ENCODE measurements at regions not wholly inside any gene's neighbourhood (a gene's known extent, or its start where the extent isn't known, plus 50 kb on each side); places are given as distances from the start of the nearest gene placed in this dataset.

- H4K20me1 ChIP-seq (ENCODE audit: insufficient read depth), result no peaks in the 10 kb centered on the region
- peaks cover 43% of the 10 kb centered on the region for H3K4me1 ChIP-seq (ENCODE audit: insufficient read depth)
- H3K9me3 ChIP-seq (ENCODE audit: low read depth), result no peaks in the 10 kb centered on the region
- peak overlapping the region; percentile 47 for H3K4me2 ChIP-seq (ENCODE audit: unreplicated experiment)
- no peaks in the 10 kb centered on the region for H3K36me3 ChIP-seq (ENCODE audit: low read depth)
- H3K27me3 ChIP-seq (replicated peaks; ENCODE audit: insufficient read depth), result no peaks in the 10 kb centered on the region
- H3K79me2 ChIP-seq (ENCODE audit: insufficient read depth), result no peaks in the 10 kb centered on the region
- H3K9ac ChIP-seq, result no peak overlapping the region
- peaks cover 39% of the 10 kb centered on the region; the same call in 1 of the 2 replicates for H3F3A ChIP-seq (ENCODE audit: insufficient read depth)
- DNase-seq, result peak; percentile 91
- H2AFZ ChIP-seq, result no peak overlapping the region; the same call in 1 of the 2 replicates
- in situ Hi-C loops (cut with MboI), result no loop called here
- H3K27ac ChIP-seq, result peak overlapping the region; percentile 53
- no peak overlapping the region for H3K4me3 ChIP-seq
- TF ChIP-seq EZH2phosphoT487 (IDR thresholded peaks at IDR 0.05; ENCODE audit: insufficient read depth, low read depth) (no peak), EZH2 (IDR thresholded peaks at IDR 0.05; ENCODE audit: insufficient read depth, poor library complexity, severe bottlenecking) (no peak)
- H3K9me2 ChIP-seq (ENCODE audit: insufficient read depth), result no peaks in the 10 kb centered on the region
- 14 to 17% methylated on average over 3 of the region's 3 CpGs for WGBS, 2 experiments (ENCODE audit: low coverage in 1 of 2, low lambda C conversion rate in 2 of 2, missing lambda C conversion rate in 2 of 2)
Measured at GRCh38 chr17:69733171-69734012, 318.9 kb downstream of the MAP2K6 start.

- Histone ChIP-seq H2AFZ (no peak overlapping the region), H3K9ac (no peak overlapping the region), H3K9me3 (ENCODE audit: low read depth) (no peaks in the 10 kb centered on the region), H4K20me1 (ENCODE audit: insufficient read depth) (no peaks in the 10 kb centered on the region), H3K27me3 (replicated peaks; ENCODE audit: insufficient read depth) (no peaks in the 10 kb centered on the region), H3K36me3 (ENCODE audit: low read depth) (no peaks in the 10 kb centered on the region), H3K4me2 (ENCODE audit: unreplicated experiment) (peak overlapping the region; percentile 47), H3K9me2 (ENCODE audit: insufficient read depth) (no peaks in the 10 kb centered on the region), H3K4me1 (ENCODE audit: insufficient read depth) (peaks cover 39% of the 10 kb centered on the region), H3K27ac (no peak overlapping the region), H3K79me2 (ENCODE audit: insufficient read depth) (no peaks in the 10 kb centered on the region), H3F3A (ENCODE audit: insufficient read depth) (peaks cover 39% of the 10 kb centered on the region; the same call in 1 of the 2 replicates), H3K4me3 (no peak overlapping the region)
- in situ Hi-C loops (cut with MboI), result no loop called here
- WGBS, 2 experiments (ENCODE audit: low coverage in 1 of 2, low lambda C conversion rate in 2 of 2, missing lambda C conversion rate in 2 of 2), result 100% methylated on average over 1 of the region's 1 CpG
- no peak for TF ChIP-seq EZH2 (IDR thresholded peaks at IDR 0.05; ENCODE audit: insufficient read depth, poor library complexity, severe bottlenecking)
- no peak for TF ChIP-seq EZH2phosphoT487 (IDR thresholded peaks at IDR 0.05; ENCODE audit: insufficient read depth, low read depth)
- no peak for DNase-seq
Measured at GRCh38 chr17:69734656-69735055, 320.2 kb downstream of the MAP2K6 start.

- H3K4me2 ChIP-seq (ENCODE audit: unreplicated experiment), result no peak overlapping the region
- DNase-seq, result no peak
- in situ Hi-C loops (cut with MboI), result no loop called here
- no peak overlapping the region for H3K9ac ChIP-seq
- H3K27me3 ChIP-seq (replicated peaks; ENCODE audit: insufficient read depth), result no peaks in the 10 kb centered on the region
- peaks cover 36% of the 10 kb centered on the region; the same call in 1 of the 2 replicates for H3F3A ChIP-seq (ENCODE audit: insufficient read depth)
- H4K20me1 ChIP-seq (ENCODE audit: insufficient read depth), result no peaks in the 10 kb centered on the region
- no peaks in the 10 kb centered on the region for H3K9me2 ChIP-seq (ENCODE audit: insufficient read depth)
- no peak for TF ChIP-seq EZH2 (IDR thresholded peaks at IDR 0.05; ENCODE audit: insufficient read depth, poor library complexity, severe bottlenecking)
- no peak for TF ChIP-seq EZH2phosphoT487 (IDR thresholded peaks at IDR 0.05; ENCODE audit: insufficient read depth, low read depth)
- no peak overlapping the region for H3K27ac ChIP-seq
- no peaks in the 10 kb centered on the region for H3K36me3 ChIP-seq (ENCODE audit: low read depth)
- peaks cover 33% of the 10 kb centered on the region for H3K4me1 ChIP-seq (ENCODE audit: insufficient read depth)
- 97 to 100% methylated on average over 2 of the region's 2 CpGs for WGBS, 2 experiments (ENCODE audit: low coverage in 1 of 2, low lambda C conversion rate in 2 of 2, missing lambda C conversion rate in 2 of 2)
- no peak overlapping the region for H3K4me3 ChIP-seq
- H3K79me2 ChIP-seq (ENCODE audit: insufficient read depth), result no peaks in the 10 kb centered on the region
- no peak overlapping the region for H2AFZ ChIP-seq
- H3K9me3 ChIP-seq (ENCODE audit: low read depth), result no peaks in the 10 kb centered on the region
Measured at GRCh38 chr17:69735285-69735684, 320.8 kb downstream of the MAP2K6 start.

GRCh38 chr17:69743091-69743490 lies 328.6 kb downstream of the MAP2K6 start:
- Histone ChIP-seq H4K20me1 (ENCODE audit: insufficient read depth) (no peaks in the 10 kb centered on the region), H3K27ac (no peak overlapping the region), H3F3A (ENCODE audit: insufficient read depth) (no peaks in the 10 kb centered on the region), H3K79me2 (ENCODE audit: insufficient read depth) (no peaks in the 10 kb centered on the region), H2AFZ (peak overlapping the region; percentile 16; the same call in 1 of the 2 replicates), H3K4me1 (ENCODE audit: insufficient read depth) (peaks cover 3% of the 10 kb centered on the region; the same call in 1 of the 2 replicates), H3K4me2 (ENCODE audit: unreplicated experiment) (no peak overlapping the region), H3K36me3 (ENCODE audit: low read depth) (no peaks in the 10 kb centered on the region), H3K9ac (no peak overlapping the region), H3K4me3 (no peak overlapping the region), H3K9me3 (ENCODE audit: low read depth) (no peaks in the 10 kb centered on the region), H3K9me2 (ENCODE audit: insufficient read depth) (no peaks in the 10 kb centered on the region), H3K27me3 (replicated peaks; ENCODE audit: insufficient read depth) (no peaks in the 10 kb centered on the region)
- 63 to 72% methylated on average over 3 of the region's 3 CpGs for WGBS, 2 experiments (ENCODE audit: low coverage in 1 of 2, low lambda C conversion rate in 2 of 2, missing lambda C conversion rate in 2 of 2)
- no peak for TF ChIP-seq EZH2phosphoT487 (IDR thresholded peaks at IDR 0.05; ENCODE audit: insufficient read depth, low read depth)
- TF ChIP-seq EZH2 (IDR thresholded peaks at IDR 0.05; ENCODE audit: insufficient read depth, poor library complexity, severe bottlenecking), result no peak
- DNase-seq, result peak; percentile 41
- in situ Hi-C loops (cut with MboI), result no loop called here

Data from GM23248 (cell line).